IPS-18c (cell line): ENCODE measurements at regions not wholly inside any gene's neighbourhood (a gene's known extent, or its start where the extent isn't known, plus 50 kb on each side); places are given as distances from the start of the nearest gene placed in this dataset.
"Not testable (repeated sequence)": the region's sequence is repeated elsewhere in the genome, so short reads cannot be mapped to it uniquely, and the experiment has no call there.

Source experiments
- H3K4me3 ChIP-seq: 2 replicates; pipeline ENCODE4 v1.7.0; 2013; ENCODE audit warnings: low read depth, mild to moderate bottlenecking, low read length, moderate library complexity; ENCODE audit not compliant: insufficient read depth
- H3K9me3 ChIP-seq: one replicate; pipeline ENCODE4 v1.6.1; 2013; ENCODE audit warnings: mild to moderate bottlenecking, low read length, moderate library complexity; ENCODE audit not compliant: control insufficient read depth, insufficient read depth

DNA sequence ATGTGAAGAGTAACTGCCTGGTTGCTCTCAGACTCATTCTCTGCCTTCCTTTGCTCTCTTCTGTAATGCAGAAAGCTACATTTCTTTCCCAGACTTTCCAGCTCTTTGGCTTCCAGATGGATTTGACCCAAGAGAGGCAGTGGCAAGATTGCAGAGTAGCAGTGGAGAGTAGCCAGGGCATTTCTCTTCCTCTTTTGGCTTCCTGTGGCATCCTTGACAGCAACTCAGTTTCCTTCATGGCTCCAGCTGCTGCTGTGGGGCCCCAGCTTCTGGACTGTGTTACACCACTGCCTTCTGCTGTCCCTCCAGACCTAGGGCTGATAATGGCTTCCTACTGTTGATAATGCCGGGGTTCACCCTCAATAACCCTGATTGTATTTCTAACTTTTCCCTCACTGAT lies 469.4 kb upstream of the SPRED2 start:
- no peaks in the 10 kb centered on the region for H3K9me3 ChIP-seq

DNA sequence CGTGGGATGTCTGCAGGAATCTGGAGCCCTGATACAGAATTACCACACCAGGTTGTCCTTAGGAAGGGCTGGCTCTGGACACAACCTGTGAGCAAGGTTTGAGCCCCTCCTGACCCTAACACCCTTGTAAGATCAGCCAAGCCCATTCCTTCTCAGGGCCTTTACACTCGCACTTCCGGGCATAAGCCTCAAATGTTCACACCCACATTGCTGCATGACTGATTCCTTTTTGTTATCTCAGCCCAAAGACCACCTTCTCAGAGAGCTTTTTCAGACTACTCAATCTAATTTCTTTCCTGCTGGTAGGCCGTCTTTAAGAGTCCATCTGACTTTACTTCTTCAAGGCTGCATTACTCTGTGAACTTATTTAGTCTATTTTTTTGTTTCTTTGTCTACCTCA lies 464.0 kb upstream of the SPRED2 start:
- no peak overlapping the region for H3K4me3 ChIP-seq
- no peaks in the 10 kb centered on the region for H3K9me3 ChIP-seq

More for the DNA sequence above, 469.4 kb upstream of the SPRED2 start:
- no peak overlapping the region for H3K4me3 ChIP-seq

DNA sequence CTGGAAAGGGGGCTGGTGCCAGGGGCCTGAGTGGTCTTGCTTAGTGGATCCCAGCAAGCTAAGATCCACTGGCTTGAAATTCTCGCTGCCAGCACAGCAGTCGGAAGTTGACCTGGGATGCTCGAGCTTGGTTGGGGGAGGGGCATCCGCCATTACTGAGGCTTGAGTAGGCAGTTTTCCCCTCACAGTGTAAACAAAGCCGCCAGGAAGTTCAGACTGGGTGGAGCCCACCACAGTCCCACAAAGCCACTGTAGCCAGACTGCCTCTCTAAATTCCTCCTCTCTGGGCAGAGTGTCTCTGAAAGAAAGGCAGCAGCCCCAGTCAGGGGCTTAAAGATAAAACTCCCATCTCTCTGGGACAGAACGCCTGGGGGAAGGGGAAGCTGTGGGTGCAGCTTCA lies 457.7 kb upstream of the SPRED2 start:
- H3K9me3 ChIP-seq, H3K4me3 ChIP-seq: not testable (repeated sequence)

DNA sequence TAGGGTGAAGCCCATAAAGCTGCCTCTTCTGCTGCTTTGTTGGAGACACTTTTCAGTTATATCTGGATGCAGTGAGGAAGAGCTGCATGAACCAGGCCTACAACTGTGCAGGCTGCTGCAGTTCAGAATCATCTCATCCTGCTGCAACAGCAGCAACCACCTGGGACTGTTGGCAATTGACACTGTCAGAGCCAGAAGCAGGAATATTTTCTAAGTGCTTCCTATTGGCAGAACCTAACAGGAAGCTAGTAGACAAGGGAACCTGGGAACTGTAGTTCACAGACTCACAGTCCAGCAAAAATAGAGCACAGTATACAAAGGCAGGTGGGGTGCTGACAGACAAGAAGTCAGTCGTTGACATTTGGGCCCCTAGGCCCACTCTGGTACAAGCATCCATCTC lies 452.9 kb upstream of the SPRED2 start:
- Histone ChIP-seq H3K4me3 (no peak overlapping the region), H3K9me3 (no peaks in the 10 kb centered on the region)

DNA sequence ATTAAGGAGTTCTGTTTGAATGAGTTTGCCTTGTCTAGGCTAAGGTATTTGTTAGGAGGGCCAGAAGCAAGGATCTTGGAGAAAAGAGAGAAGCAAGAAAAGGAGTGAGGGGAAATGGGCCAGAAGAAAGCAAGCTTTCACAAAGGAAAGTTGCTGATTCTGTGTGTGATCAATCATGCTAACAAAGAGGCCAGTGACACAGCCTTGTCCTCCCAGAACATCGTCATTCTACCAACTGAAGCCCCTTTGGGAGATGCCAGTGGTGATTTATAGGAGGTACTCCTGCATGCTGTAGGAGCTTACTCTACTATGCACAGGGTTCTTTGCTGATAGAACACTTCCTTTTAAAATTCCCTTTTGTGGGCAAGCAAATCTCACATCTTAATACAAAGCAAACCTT lies 449.2 kb upstream of the SPRED2 start:
- no peaks in the 10 kb centered on the region for H3K9me3 ChIP-seq
- no peak overlapping the region for H3K4me3 ChIP-seq

DNA sequence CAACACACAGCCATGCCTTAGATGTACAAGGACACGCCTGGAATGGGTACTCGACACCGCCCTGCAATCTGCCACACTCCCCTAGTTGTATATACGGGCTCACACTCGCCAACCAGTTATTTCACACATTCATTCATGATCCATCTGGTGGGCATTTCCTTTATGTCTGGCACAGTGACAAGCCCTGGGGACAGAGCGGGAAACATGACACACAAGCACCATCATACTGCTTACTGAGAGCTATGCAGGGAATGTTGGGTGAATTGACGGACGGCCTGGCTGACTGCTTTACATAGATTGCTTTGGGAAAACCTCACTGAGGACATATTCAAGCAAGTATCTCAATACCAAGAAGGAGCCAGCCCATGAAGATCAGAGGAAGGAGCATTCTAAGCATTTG lies 448.0 kb upstream of the SPRED2 start:
- Histone ChIP-seq H3K9me3 (no peaks in the 10 kb centered on the region), H3K4me3 (no peak overlapping the region)

DNA sequence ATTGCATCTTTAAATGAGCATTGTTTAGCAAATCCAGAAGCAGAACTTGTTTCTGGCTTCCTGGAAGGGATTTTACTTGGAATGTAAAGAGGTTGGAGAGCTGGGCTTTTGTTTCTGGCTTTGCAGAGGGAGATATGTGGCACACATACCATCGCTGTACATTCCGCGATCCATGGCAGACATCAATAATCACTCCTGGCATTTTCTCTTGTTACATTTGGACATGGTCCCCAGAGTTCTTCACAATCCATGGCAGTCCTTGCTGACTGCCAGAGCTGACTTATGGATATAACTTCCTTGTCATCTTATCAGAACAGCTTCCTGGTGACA lies 445.6 kb upstream of the SPRED2 start:
- Histone ChIP-seq H3K4me3 (no peak overlapping the region), H3K9me3 (no peaks in the 10 kb centered on the region)

DNA sequence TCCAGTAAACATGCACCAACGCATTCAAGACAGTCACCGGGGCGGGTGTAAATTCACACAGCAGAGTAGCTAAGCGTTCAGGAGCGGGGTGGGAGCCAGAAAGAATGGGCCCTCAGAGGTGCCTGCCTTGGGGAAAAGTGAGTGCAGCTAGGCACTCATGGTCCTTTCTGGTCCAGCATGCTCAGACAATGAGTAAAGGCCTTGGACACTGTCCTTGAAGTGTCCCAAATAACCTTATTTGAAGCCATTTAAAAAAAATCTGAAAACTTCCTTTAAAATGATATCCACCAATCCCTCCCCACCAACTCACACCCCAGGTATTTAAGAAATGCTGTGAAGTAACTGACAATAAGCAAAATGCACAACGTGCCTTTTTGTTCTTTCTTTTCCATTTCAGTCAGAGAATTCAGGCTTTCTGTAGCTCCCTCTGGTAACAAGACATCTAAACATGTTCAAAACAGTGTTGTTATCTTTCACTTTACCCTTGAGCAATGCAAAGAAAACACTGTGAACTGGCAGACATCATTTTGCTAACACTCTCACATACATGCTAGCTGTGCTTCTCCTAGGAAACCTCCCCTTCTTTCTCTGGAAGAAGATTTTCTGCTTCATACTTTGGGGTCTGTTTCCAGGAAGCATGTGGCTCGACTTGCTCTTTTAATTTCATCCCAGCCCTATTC lies 445.1 kb upstream of the SPRED2 start:
- Histone ChIP-seq H3K9me3 (no peaks in the 10 kb centered on the region), H3K4me3 (no peak overlapping the region)

DNA sequence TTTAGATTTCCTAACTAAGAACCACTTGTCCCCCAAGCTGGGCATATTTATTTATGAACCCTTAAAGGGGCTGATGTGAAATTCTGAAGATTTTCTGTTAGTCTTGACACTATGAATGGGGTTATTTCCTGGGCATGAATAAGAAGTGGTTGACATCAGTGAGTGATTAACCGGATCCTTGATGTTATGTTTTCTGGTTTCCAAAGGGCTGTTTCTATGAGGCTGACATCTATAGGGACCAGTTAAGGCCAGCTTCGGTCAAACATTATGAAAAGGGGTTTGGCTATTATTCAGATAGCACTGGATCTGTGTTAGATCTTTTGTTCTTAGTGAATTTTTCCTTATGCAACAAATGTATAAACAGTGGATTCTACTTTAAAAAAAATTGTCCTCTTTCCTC lies 443.7 kb upstream of the SPRED2 start:
- no peak overlapping the region for H3K4me3 ChIP-seq
- no peaks in the 10 kb centered on the region for H3K9me3 ChIP-seq

DNA sequence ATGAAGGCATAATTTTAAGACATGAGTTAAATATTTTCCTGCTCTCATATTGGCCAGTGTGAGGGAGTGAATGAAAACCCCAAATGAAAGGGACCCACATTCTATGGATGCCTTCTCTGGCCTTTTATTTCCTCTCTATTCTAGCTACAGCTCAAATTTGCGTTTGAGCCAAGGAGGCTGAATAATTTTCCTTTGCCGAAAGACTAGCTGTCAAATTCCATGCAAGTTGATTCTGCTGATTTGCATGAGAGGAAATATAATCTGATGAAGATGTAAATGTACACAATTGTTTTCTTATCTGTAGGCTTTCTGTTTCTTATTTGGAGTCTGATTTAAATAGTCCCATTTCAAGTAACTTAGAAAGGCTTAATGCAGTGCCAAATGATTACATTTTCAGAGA lies 438.4 kb upstream of the SPRED2 start:
- Histone ChIP-seq H3K9me3 (no peaks in the 10 kb centered on the region), H3K4me3 (no peak overlapping the region)

DNA sequence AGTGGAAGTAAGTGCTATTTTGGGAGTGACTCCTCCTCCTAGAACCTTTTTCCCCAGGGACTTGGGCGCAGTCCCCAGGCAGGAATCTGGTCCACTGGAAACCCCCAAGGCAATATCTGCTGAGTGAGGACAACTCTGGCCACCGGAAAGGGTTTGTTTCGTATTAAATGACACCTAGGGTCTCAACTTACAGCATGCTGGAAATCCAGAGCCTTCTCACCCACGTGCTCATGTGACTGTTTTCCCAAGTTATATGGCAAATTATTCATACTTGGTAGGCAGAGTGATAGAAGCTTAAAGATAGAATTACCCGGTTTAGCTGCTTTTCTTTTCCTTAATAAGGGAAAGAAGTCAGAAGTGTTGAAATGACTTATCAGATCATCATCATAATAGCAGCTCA lies 436.9 kb upstream of the SPRED2 start:
- Histone ChIP-seq H3K9me3 (no peaks in the 10 kb centered on the region), H3K4me3 (no peak overlapping the region)

DNA sequence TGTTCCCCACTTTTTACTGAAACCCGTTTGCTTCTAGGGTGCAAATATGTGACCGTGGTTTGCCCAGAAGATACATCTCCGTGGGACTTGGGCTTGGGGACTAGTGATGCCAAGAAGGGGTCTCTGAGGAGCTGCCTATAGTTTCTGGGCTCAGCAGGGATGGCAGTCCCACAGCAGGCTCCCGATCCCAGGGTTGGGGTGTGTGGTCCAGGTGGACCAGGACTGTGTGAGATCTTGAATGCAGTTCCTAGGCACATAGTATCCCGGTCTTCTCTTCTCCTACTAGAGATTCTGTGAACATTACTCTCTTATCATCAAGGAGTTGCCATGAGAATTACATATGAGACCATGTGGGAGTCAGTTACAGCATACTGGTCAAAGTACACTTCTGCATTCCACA lies 435.8 kb upstream of the SPRED2 start:
- no peak overlapping the region for H3K4me3 ChIP-seq
- no peaks in the 10 kb centered on the region for H3K9me3 ChIP-seq

DNA sequence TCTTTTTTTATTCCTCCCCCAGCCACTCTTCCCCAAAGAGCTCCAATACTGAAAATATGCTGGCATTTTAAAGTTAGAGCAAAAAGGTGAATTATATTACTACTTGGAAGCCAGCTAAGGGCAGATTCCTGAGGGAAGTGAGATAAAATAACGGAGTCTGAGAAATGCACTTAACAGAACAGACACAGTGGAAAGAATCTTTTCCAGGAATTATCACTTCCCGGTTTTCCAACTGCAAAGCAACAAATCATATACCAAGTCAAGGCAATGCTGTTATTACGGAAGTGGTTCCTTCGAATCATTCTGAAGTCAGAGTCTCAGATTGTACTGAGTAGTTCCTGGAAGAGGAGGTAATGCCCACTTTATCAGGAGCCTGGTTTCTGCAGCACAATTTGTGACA lies 435.0 kb upstream of the SPRED2 start:
- no peak overlapping the region for H3K4me3 ChIP-seq

DNA sequence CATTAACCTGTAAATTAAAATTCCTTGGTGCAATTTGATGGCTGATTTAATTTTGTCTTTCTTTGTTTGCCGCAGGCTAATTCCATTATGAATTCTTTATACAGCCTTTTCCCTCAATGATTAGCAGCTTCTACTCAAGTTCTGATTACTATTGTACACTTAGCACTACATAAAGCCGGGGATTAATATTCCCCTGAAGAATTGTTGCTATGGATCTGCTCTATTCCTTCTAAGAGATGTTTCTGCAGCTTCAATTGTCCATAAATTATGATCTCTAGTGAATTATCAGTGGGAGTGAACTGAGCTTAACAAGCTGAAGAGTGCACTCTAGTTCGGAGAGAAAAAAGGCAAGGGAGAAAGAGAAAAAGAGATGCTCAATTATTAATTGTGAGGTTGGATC lies 433.7 kb upstream of the SPRED2 start:
- Histone ChIP-seq H3K9me3 (no peaks in the 10 kb centered on the region), H3K4me3 (no peak overlapping the region)

More for the DNA sequence above, 435.0 kb upstream of the SPRED2 start:
- H3K9me3 ChIP-seq = no peaks in the 10 kb centered on the region

DNA sequence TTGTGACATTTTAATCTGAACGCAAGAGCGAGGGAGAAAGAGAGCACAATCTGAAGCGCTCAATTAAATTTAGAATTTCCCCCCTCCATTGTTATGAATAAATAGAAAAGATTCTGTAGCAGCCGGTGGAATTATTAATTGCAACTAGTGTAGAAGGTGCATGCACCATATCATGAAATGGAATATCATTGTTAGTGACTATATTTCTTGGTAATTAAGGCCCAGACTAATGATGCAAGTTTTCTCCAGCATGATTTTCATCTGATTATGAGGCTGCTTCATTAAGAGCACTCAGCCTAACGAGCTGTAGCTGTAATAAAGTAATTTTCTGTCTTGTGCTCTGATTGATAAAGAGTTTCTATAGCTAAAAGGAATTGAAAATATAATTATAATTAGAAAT lies 432.2 kb upstream of the SPRED2 start:
- Histone ChIP-seq H3K9me3 (no peaks in the 10 kb centered on the region), H3K4me3 (no peak overlapping the region)

DNA sequence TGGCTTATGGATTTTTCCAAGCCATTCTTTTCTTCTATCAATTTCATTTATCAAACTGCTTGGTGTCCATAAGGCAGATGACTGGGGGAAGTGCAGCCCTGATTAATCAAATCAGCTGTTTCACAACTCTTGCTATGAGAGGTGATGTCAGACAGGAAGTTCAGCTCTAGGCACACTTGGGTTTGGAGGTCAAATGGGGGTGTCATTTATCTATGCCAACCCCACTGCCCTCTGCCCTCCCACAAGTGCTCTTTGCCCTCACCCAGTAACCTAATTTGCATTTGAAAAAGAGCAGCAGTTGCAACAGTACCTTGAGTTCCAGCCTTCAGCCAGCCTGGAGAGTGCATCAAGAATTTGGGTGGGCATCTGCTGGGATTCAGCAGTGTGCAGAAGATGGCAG lies 431.3 kb upstream of the SPRED2 start:
- H3K4me3 ChIP-seq = no peak overlapping the region
- no peaks in the 10 kb centered on the region for H3K9me3 ChIP-seq

DNA sequence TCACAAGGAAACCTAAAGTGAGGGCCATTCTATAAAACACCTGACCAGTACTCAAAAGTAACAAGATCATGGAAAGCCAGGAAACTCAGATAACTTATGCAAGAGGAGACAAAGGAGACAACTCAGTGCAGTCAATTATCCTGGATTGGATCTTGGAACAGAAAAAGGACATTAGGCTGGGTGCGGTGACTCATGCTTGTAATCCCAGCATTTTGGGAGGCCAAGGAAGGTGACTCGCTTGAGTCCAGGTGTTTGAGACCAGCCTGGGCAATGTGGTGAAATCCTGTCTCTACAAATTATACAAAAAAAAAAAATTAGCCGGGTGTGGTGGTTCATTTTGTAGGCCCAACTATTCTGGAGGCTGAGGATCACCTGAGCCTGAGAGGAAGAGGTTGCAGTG lies 424.5 kb upstream of the SPRED2 start:
- H3K4me3 ChIP-seq = no peak overlapping the region
- H3K9me3 ChIP-seq = no peaks in the 10 kb centered on the region

DNA sequence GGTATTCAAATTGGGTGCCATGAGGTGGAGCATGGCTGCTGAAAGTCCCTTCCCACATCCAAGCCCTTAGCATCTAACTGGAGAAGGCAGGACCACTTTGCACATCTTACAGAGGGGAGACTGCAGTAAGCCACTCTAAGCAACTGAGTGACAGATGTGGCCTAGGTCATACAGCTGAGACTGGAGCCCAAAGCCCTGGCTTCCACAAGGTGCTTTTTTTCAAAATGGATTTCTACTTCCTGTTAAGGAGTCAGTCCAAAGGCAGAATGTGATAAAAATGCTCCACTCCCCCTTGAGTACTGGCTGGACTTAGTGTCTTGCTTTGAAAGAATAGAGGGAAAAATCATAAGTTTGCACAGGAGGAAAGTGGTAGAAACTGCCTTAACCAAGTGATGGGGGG lies 424.0 kb upstream of the SPRED2 start:
- H3K9me3 ChIP-seq = no peaks in the 10 kb centered on the region
- no peak overlapping the region for H3K4me3 ChIP-seq

DNA sequence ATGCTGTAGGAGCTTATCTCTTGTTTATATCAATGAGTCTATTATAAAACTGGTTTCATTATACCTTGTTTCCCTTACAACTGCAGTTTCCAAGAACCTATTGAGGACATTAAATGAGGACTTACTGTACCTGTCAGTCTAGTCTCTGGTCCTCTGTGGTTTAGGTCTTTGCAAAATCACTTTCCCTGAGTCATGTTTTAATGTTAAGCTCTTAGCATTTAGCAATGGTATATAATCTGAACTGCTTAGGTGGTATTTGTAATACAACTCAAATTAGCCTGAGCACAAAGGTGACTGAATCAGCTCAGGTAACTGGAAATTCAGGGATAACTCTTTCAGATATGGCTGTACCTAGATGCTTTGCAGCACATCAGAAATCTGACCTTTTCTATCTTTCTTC lies 418.3 kb upstream of the SPRED2 start:
- Histone ChIP-seq H3K9me3 (no peaks in the 10 kb centered on the region), H3K4me3 (no peak overlapping the region)
